ENCODE measurements at regions not wholly inside any gene's neighbourhood (a gene's known extent, or its start where the extent isn't known, plus 50 kb on each side); places are given as distances from the start of the nearest gene placed in this dataset.
"Not testable (repeated sequence)": the region's sequence is repeated elsewhere in the genome, so short reads cannot be mapped to it uniquely, and the experiment has no call there.

DNA sequence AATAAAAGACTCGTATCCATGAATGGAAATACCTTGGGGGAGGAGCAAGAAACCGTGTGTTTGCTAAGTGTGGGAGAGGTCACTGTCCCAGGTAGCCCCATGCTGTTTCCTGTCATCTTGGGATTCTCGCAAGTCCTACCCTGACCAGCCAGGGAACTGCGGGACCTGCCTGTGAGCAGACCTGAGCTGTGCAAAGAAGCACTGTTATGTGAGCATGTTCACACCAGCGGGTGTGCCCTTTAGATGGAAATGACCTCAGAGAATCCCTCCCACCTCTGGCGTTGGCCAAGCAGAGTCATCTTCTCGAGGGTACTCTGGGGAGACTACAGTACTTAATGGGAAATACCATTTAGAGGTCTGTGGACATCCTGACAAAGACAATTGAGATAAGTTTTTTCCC is 127.0 kb upstream of the MON1B start:
- no peak for DNase-seq (ENCODE audit: low spot score)

DNA sequence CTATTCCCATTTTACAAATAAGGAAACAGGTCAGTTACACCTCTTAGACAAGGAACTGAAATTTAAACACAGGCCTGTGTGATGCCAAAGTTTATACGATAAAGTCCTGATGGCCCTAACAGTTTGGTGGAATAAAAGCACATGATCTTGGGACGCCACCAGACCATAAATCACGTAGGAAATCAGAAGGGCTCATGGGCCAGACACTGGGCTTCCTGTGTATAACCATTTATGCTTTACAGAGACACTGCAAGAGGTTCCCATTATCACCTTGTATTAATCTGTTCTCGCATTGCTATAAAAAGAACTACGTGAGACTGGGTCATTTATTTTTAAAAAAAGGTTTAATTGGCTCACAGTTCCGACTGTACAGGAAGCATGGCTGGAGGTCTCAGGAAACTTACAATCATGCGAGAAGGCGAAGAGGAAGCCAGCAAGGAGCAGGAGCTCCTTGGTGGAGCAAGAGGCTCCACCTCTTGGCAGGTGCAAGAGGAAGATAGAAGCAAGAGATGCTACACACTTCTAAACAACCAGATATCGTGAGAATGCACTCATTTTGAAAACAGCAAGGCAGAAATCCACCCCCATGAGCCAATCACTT is 124.0 kb upstream of the MON1B start:
- no peak for DNase-seq (ENCODE audit: low spot score)

DNA sequence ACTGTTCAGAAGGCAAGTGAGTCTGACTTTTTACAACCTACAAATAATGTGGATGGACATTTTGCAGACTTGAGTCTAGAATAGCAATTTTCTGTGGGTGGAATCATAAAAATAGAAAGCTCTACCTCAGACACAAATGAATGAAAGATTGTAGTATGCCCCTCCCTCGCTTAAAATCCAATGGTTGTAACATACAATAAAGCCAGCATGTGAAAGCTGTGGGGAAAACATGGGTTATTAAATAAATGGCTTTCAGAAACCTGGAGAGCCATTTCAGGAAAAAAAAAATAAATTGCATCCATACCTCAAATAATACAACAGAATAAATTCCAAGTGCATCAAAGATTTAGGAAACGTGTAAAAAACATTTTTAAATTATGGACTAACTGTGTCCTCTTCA is 123.1 kb upstream of the MON1B start:
- no peak for DNase-seq (ENCODE audit: low spot score)

DNA sequence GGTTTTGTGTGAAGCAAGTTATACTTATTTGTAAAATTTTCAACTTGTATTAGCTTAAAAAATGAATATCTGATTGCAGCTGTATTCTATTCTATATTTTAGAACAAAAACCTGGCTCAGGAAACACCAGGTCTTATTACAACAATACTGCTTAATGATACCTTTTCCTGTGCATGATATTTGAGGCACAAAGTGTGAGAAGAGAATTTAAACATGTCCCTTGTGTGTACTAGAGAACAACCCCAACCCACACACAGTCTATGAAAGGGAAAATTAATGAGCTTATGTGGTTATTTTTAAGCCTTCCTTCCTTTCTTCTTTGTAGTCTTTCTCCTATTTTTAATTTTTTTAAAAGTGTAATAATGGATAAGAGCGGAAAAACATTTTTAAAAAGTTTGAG is 122.6 kb upstream of the MON1B start:
- DNase-seq (ENCODE audit: low spot score), result no peak

DNA sequence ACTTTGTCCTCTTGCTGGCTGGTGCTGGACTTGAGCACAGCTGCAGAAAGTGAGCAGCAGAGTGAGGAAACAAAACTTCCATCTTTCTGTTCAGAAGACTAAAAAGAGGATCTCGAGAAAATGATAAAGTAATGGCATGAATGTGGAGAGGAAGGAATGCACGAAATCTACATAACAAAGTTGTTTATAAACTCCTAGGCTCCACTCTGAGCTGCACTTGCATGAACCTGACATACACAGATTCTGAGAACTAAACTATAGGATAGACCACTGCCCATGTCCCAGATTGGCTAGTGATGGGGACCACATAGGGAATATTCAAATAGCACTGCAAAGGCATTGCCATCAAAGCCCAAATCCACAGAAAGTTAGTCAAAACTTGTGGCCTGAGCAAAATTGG is 121.1 kb upstream of the MON1B start:
- no peak for DNase-seq (ENCODE audit: low spot score)

DNA sequence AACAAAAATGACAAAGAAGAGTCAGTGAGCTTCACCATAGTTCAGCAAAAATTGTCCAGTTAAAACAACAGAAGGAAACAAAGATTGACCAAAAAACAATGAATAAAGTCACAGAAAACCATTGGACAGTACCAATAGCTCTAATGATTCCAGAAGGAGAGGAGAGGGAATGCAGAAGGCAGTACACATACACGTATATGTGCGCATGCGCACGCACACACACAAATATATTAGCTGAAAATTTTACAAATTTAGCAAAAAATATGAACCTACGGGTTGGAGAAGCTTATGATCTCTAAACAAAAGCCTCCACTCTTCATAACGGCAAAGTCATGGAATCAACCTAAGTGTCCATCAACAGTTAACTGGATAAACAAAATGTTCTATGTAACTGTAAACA is 120.3 kb upstream of the MON1B start:
- no peak for DNase-seq (ENCODE audit: low spot score)

DNA sequence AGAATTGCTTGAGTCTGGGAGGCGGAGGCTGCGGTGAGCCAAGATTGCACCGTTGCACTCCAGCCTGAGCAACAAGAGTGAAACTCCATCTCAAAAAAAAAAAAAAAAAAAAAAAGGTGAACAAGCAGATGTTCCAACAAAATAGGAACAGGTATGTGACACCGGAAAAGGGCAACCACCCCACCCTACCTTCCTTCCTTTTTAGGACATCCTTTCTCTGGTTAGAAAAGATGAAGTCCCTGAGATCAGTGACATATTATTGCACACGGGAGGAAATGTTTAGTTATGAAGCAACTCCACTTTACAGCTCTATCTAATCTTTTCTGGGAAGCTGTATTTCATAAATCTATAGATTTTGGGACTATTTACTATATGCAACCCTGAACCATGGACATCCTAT is 114.2 kb upstream of the MON1B start:
- DNase-seq (ENCODE audit: low spot score), result no peak

DNA sequence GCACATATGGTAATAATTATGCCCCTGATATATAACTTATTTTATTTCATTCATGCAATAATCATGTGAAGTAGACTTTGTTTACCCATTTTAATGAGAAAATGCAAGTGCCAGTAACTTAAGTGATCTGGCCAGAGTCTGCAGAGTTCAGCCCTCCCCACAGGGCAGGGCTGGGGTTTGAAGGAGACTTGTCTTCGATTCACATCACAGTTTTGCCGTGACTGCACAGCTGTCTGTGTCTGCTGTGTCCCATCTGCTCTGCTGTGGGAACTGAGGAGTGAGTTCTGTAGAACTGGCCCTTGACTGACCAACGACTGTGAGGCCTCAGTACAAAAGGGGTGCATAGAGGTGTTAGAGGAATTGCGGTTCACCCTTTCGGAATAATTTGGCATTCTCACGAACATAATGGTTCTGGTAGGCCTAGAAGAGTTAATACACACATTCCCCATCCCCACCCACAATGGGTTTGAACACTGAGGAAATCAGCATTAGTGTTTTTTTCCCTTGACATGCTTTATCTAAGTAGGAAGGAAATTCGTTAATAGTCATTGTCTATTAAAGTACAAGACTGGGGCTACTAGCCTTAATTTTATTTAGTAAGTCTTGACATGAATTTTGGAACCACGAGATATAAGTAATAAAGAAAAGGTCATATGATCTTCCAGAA is 113.6 kb upstream of the MON1B start:
- no peak for DNase-seq (ENCODE audit: low spot score)

DNA sequence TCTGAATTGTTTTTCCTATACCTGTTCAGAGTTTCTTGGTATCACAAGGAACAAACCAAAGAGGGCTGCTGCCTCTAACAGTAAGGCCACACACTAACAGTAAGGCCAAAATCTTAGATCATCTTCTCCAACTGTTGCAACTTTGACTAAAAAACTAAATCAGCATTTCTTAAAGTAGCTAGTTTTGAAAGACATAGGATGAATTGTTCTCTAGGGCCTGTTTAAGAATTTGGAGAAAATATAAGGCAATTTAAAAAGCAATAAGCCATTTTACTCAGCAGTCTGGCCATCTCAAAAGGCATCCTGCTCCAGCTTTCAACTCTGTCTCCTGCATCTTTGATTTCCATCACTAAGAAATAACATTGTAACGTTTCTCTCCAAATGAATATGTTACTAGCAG is 105.0 kb upstream of the MON1B start:
- DNase-seq (ENCODE audit: low spot score), result no peak

DNA sequence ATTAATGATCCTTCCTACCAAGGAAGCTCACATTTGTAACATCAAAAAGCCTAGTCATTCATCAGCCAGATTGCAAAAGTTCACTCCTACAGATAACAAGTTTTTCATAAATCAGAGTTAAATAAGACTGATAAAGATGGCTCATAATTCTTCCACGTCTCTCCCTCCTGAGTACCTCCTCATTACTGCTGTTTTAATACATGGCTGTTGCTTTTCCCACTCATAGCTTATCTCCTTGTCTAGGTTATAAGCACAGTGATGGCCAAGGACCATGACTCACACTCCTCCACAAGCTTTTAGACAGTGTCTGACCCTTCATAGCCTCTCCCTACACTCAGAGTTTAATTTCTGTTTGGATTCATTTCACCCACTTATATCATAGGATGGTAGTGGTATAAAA is 100.9 kb upstream of the MON1B start:
- DNase-seq (ENCODE audit: low spot score), result no peak

DNA sequence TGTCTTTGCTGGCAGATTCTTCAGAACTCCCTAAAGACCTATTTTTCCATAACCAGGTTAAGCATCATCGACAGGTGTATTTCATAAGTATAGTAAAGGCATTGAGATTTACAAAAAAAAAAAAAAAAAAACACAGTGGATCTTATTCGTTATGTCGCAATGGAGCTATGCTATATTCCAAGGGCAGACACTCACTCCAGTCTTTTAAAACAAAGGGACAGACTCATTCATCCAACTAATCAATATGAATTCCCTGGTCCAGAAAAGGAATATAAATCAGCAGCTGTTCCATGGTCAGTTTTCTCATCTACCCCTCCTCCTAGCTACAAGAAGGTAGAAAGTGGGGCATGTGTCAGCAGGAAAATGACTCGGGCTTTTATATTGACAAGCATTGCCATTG is 97.7 kb upstream of the MON1B start:
- no peak for DNase-seq (ENCODE audit: low spot score)

DNA sequence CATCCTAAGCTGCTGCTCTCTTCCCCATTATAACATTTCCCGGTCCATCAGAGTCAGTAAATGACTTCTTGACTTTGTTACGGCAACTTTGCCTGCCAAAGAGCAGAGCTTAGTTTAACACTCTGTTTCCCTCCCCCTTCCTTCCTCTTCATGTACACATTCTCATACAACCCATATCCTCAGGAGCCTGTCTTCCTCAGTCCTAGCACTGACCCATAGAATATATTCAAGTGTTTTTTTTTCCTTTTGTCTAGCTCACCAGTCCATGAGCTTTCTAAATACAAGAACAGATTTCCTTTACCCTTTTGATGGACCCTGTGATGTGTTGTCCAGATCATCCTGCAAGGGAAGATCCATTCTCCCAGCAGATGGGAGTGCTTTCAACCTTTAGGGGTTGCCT is 97.0 kb upstream of the MON1B start:
- no peak for DNase-seq (ENCODE audit: low spot score)

DNA sequence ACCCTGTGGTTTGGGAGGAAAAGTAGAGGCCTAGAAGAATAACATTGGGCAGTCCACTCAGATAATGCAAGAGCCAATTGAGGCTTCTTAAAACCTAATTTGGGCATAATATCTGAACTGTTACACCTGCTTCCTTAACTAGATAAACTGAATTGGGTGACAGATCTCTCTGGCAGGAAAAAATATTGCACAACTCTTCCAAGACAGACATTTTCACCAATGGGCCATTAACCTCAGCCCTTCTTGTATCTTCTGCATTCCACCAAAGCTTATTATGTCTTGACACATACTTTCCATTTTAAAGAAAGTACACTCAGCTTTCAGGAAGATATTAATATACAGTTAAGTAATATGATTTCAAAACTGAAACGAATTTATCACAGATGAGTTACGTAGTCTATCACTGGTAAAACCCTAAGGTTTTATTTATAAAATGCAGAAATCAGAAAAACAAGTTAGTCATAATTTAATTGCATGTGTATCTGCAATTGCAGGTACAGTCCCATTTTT is 79.9 kb upstream of the MON1B start:
- DNase-seq (ENCODE audit: low spot score), result no peak

DNA sequence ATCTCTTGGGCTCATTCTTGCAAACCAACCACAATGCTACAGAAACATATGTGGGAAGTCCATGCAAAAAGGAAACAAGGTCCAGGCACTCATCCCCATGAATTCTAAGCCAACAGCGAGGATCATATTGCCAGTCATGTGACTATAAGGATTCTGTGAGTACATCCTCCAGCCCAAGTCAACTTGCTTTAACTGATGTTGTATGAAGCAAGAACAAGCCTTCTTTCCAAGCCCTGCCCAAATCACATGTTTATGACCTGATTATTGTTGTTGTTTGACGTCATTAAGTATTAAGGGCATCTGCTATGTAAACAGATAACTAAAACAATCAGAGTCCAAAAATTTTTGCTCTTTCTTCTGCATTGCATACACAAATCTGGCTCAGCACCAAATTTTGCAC is 78.2 kb upstream of the MON1B start:
- DNase-seq (ENCODE audit: low spot score), result no peak

DNA sequence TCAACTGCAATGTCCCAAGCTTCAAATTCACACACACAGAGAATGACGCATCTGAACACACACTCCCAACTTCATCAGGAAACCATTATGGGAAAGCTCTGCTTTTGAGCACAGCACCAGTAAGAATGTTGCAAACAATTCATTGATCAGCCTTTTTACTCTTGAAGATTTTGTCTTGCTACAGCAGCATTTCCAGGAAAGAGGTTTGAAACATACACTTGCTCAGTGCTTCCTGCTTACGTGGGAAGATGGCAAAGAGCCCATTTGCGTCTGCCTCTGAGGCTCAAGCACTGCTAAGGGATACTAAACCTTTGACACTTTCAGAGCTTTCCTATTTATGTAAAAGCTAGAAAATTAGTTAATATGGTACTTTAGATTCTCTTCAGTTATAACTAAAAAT is 77.2 kb upstream of the MON1B start:
- no peak for DNase-seq (ENCODE audit: low spot score)

DNA sequence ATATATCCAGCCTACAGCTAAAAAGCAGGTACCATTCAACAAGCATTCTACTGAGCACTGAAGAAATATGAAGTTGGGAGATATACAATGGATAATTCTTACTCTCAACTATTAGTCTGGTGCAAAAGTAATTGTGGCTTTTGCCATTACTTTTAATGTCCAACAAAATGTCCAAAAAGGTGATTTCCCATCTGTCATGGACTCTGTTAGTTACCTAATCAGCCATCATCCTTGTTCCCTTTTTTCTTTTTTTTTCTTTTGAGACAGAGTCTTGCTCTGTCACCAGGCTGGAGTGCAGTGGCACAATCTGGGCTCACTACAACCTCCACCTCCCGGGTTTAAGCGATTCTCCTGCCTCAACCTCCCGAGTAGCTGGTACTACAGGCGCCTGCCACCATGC is 76.6 kb upstream of the MON1B start:
- not testable (repeated sequence) for DNase-seq (ENCODE audit: low spot score)

DNA sequence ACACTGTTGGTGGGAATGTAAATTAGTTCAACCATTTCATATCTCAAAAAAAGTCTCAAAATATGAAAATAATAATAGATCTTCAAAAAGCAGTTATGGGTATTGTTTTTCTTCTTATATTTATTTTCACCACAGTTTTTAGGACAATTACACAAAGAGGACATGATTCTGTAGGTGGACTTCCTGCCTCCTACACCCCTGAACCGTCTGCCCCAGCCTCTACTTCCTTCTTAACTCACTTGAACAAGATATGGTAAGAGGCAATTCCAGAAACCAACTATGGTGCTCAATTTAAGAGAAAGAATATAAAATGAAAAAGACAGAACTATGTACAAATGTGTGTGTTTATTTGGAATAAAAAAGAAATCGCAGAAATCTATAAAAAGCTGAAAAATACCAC is 74.1 kb upstream of the MON1B start:
- DNase-seq (ENCODE audit: low spot score), result no peak

DNA sequence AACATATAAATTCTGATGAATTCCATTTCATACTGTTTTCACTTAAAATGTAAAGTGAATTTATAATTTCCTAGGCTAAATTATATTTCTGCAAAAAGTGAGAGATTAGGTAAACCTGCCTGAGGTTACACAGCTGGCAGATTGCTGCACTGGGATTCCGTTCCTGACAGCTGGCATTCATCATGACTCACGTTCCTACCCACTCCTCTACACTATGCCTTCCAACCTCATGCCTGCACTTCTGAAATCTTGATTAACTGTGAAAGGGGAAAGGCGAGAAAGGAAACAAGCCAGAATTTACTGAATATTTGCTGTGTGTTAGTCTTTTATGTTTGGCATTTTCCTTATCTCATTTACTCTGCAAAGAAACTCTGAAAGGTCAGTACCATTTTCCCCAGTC is 73.3 kb upstream of the MON1B start:
- DNase-seq (ENCODE audit: low spot score), result no peak

DNA sequence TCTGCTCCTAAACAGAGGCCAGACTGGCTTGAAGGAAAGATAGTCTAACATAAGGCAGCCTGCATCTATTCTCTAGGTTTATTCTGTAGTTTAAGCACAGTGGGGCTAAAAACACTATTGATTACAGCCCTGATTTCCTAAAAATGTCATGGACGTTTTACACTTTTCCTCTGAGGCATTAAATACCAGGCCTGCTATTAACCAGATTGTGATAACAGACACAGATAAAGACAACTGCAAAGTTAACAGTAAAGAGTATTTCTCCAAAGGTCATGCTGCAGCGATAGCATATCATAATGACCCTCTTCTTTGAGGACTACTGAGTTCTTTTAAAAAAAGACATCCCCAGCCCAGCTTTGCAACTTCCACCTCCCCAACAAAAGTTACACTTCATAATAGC is 59.6 kb upstream of the MON1B start:
- no peak for DNase-seq (ENCODE audit: low spot score)

DNA sequence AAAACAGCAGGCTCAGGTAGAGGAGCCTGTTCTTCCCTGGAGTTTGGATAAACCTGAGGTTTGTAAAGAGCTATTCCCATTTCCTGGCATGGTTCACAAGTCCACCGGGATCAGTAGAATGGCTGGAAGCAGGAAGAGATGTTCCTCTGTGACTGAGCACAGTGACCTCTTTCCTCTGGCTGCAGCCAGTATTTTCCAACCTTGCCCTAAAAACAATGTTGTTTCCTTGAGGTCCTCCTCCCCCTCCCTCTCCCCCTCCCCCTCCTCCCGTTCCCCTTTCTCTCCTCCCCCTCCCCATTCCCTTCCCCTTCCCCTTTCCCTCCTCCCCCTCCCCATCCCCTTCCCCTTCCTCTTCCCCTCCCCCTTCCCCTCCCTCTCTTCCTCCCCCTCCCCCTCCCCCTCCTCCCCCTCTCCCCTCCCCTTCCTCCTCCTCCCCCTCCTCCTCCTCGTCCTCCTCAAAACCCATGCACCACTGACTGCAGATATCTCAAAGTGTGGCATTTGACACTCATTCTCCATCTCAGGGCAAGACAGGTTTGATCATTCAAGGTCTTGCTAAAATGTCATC is 58.9 kb upstream of the MON1B start:
- DNase-seq (ENCODE audit: low spot score), result no peak

DNA sequence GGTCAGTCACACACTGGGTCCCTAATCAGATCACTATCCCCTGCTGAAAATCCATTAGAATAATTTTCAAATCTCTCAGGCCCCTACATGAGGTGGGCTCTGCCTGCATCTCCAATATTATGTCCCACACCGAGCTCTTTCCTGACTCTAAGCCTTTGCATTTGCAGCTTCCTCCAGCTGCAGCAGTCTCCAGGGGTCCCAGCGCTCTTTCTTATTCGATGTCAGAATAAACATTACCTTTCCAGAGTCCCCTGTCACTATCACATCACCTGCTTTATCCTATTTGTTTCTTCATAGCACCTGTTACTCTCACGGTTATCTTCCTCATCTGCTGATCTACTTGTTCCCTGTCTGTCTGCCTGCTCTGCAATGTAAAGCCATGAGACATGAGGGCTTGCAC is 57.3 kb upstream of the MON1B start:
- no peak for DNase-seq (ENCODE audit: low spot score)

DNA sequence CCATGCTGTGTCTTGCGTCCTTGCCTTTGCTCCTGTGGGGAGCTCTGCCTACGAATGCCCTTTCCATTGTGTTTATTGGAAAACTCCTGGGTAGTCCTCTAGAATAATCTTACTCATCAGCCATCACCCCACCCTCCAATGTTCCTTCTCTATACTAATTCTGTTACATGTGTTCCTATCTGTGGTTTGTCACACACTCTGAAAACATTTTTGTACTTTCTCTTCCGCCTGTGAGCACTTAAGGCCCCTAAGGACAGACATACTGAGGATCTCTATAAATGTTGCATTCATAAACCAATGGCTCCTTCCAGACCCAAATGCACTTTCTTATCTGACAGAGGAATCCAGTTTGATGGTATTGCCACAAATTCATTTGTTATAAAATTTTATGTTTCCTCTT is 53.9 kb upstream of the MON1B start:
- DNase-seq (ENCODE audit: low spot score), result no peak
